Right lobe of liver (tissue), 6 donors: ENCODE measurements at regions not wholly inside any gene's neighbourhood (a gene's known extent, or its start where the extent isn't known, plus 50 kb on each side); places are given as distances from the start of the nearest gene placed in this dataset.
A peak's percentile ranks its signal among the peaks of the same experiment; 100 is the strongest.

ENCODE experiments used
- ATAC-seq, 4 donors: fragments of 200-7000 bp; cut with Tn5 transposase; one replicate each; pipeline ENCODE4 v1.9.1; 2020; ENCODE audit warnings: mild to moderate bottlenecking in 4 of 4, moderate library complexity in 4 of 4
- DNase-seq, 3 donors: peaks; one replicate each; pipeline ENCODE4 v3.0.0-alpha.2; 2020
- H3K27ac ChIP-seq, 3 donors: fragments of 200-600 bp; one replicate each; pipeline ENCODE4 v1.8.0; 2022
- H3K27me3 ChIP-seq, 2 donors: fragments of 200-600 bp; one replicate each; pipeline ENCODE4 v1.8.0; 2022
- H3K36me3 ChIP-seq, 4 donors: fragments of 200-600 bp; sonication (generic) in 1 of 4; one replicate each; pipeline versions ENCODE4 v1.5.1 to v1.8.0; 2017 to 2022; ENCODE audit warnings: control low read depth in 1 of 4
- H3K4me1 ChIP-seq, 4 donors: fragments of 200-600 bp; sonication (generic) in 1 of 4; one replicate each; pipeline versions ENCODE4 v1.5.1 to v1.8.0; 2017 to 2022; ENCODE audit warnings: control low read depth in 1 of 4
- H3K4me3 ChIP-seq, 3 donors: fragments of 200-600 bp; one replicate each; pipeline ENCODE4 v1.8.0; 2022
- H3K9me3 ChIP-seq, 4 donors: fragments of 200-600 bp; sonication (generic) in 1 of 4; one replicate each; pipeline versions ENCODE4 v1.5.1 to v1.8.0; 2017 to 2022; ENCODE audit warnings: control low read depth in 1 of 4
- POLR2A ChIP-seq: fragments of 450-650 bp; IDR thresholded peaks from one replicate; pipeline ENCODE4 v1.6.1; 2017; ENCODE audit warnings: antibody characterized with exemption, mild to moderate bottlenecking
- WGBS: methylation state at CpG from one replicate; pipeline ENCODE4 v1.1.6; 2018; ENCODE audit warnings: low coverage, low lambda C conversion rate; ENCODE audit not compliant: insufficient coverage; ENCODE audit errors: missing lambda C conversion rate; 5-methylcytosine and 5-hydroxymethylcytosine counted together
- intact Hi-C, 2 donors: fragments of 100-400 bp; cut with DNase I; formaldehyde crosslinking; loops; one replicate each; pipeline versions ENCODE4 v1.11.2 to v1.14.1; 2022
- TF ChIP-seq, protein P1 (sequence below), 4 donors: fragments of 200-600 bp in 3 of 4; fragments of 450-650 bp in 1 of 4; IDR thresholded peaks; one replicate each; pipeline versions ENCODE4 v1.5.1 to v1.8.0; 2016 to 2022; ENCODE audit warnings: antibody characterized with exemption in 4 of 4, mild to moderate bottlenecking in 2 of 4
- donor health status: DM: no; HTN: yes; CAD: no.
- donor health status: DM: no; HTN: no; CAD: no.
- donor health status: DM: no; HTN: no; CAD: no.
- donor health status: DM: no; HTN: yes; CAD: no.
- donor health status: DM: no; HTN: yes; CAD: no.

DNA sequence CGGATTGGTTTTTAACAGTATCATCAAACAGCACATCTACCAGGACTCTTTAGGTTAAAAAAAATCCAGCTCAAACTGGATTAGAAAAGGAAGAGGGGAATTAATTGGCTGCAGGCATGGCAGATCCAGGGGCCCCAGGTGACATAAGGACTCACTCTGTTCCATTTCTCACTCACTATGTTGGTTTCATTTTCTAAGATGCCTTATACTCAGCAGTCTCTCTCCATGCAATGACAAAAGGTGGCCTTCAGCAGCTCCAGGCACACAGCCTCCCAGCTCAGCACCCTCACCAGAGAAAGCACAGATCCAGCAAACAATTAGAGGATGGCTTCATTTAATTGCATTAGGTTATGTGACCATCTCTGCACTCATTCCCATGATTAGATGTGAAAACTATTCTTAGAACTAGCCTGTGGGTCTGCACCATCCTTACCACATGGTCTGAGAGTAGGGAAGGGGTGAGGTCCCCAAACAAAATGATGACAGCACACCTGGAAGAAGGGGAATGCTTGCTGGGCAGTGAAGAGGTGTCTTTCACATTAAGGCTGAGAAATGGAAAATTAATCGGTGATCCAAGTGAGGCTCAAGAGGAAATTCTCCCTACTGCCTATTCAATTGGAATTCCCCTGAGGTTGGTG, 243.1 kb downstream of the CDH26 start:
- intact Hi-C loops: no loop called here
- Histone ChIP-seq H3K36me3 (no peaks in the 10 kb centered on the region), H3K27me3 (no peaks in the 10 kb centered on the region), H3K4me3 (no peak overlapping the region), H3K4me1 (no peaks in the 10 kb centered on the region), H3K9me3 (no peaks in the 10 kb centered on the region), H3K27ac (no peak overlapping the region)
- no peak for TF ChIP-seq POLR2A
- TF ChIP-seq, protein P1, sequence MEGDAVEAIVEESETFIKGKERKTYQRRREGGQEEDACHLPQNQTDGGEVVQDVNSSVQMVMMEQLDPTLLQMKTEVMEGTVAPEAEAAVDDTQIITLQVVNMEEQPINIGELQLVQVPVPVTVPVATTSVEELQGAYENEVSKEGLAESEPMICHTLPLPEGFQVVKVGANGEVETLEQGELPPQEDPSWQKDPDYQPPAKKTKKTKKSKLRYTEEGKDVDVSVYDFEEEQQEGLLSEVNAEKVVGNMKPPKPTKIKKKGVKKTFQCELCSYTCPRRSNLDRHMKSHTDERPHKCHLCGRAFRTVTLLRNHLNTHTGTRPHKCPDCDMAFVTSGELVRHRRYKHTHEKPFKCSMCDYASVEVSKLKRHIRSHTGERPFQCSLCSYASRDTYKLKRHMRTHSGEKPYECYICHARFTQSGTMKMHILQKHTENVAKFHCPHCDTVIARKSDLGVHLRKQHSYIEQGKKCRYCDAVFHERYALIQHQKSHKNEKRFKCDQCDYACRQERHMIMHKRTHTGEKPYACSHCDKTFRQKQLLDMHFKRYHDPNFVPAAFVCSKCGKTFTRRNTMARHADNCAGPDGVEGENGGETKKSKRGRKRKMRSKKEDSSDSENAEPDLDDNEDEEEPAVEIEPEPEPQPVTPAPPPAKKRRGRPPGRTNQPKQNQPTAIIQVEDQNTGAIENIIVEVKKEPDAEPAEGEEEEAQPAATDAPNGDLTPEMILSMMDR (IDR thresholded peaks at IDR 0.05): no peak
- DNase-seq (no peak), ATAC-seq (no peak)
- 63% methylated on average over 2 of the region's 2 CpGs for WGBS

DNA sequence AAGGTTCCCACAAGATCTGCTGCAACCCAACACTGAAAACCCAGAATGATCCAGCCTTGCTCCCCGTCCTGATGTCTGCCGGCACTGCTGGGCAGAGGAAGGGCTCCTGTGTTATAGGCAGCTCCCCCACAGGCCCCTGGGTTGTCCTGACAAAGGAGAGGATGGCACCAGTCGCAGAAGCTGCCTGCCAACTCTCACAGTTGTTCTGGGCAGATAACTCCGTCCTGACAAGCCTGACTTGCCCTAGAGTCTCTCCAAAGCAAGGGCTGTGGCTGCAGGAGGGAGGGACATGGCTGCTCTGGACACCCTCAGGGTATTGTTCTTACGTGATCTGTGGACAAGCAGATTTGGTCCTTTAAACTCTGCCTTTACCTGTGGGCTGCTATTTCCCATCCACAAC, 243.8 kb downstream of the CDH26 start:
- no peak for TF ChIP-seq POLR2A
- TF ChIP-seq, protein P1 (IDR thresholded peaks at IDR 0.05): no peak
- Histone ChIP-seq H3K4me3 (no peak overlapping the region), H3K27me3 (no peaks in the 10 kb centered on the region), H3K36me3 (no peaks in the 10 kb centered on the region), H3K9me3 (no peaks in the 10 kb centered on the region), H3K4me1 (no peaks in the 10 kb centered on the region), H3K27ac (no peak overlapping the region)
- no peak for ATAC-seq
- DNase-seq: no peak
- intact Hi-C loops: no loop called here
- 17% methylated on average over 2 of the region's 5 CpGs for WGBS

DNA sequence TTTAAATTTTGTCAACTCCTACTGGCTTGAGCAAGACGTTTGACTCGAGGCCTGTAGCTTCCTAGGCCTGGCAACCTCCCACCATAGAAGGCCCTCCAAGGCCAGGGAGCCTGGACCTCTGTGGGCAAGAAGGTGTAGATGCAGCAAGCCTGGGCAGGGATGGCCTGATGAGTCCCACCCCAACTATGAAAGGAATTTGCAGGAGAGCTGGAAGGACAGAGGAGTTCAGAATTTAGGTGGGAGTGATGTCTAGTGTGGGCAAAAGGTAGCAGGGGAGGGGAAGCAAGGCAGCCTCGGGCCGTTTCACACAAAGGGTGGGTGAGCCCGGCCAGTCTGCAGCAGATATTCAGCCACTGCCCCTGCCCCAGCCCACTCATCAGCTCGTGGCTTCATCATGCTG, 245.2 kb downstream of the CDH26 start:
- intact Hi-C loops: no loop called here
- TF ChIP-seq, protein P1 (IDR thresholded peaks at IDR 0.05): no peak
- no peak for TF ChIP-seq POLR2A
- no peak for ATAC-seq

DNA sequence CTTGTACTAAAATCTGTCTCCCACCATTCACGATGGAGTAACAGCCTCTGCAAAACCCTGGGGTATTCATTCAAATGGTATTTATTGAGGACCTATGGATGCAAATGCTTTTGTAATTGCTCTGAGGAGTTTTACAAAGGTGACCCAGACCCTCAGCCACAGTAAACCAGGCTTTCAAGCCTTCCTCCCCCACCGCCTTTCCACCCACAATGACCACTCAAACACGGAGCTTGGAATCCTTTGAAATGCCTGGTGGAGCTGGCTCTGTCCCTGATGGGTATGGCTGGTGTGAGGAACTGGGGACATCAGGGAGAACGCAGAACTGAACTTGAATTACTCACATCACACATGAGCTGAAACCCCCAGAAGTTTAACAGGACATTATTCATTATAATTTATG, 246.4 kb downstream of the CDH26 start:
- TF ChIP-seq, protein P1 (IDR thresholded peaks at IDR 0.05): no peak
- TF ChIP-seq POLR2A: no peak
- Histone ChIP-seq H3K4me3 (no peak overlapping the region), H3K9me3 (no peaks in the 10 kb centered on the region), H3K27me3 (no peaks in the 10 kb centered on the region), H3K36me3 (no peaks in the 10 kb centered on the region), H3K27ac (no peak overlapping the region), H3K4me1 (no peaks in the 10 kb centered on the region)
- no peak for ATAC-seq
- WGBS: 42% methylated on average over 4 of the region's 4 CpGs
- no peak for DNase-seq
- intact Hi-C loops: no loop called here

More for the DNA sequence above, 245.2 kb downstream of the CDH26 start:
- H3K9me3 ChIP-seq: no peaks in the 10 kb centered on the region
- no peaks in the 10 kb centered on the region for H3K4me1 ChIP-seq
- H3K4me3 ChIP-seq: no peak overlapping the region
- 54% methylated on average over 6 of the region's 6 CpGs for WGBS
- H3K27ac ChIP-seq: no peak overlapping the region
- H3K27me3 ChIP-seq: no peaks in the 10 kb centered on the region
- no peak for DNase-seq
- no peaks in the 10 kb centered on the region for H3K36me3 ChIP-seq

DNA sequence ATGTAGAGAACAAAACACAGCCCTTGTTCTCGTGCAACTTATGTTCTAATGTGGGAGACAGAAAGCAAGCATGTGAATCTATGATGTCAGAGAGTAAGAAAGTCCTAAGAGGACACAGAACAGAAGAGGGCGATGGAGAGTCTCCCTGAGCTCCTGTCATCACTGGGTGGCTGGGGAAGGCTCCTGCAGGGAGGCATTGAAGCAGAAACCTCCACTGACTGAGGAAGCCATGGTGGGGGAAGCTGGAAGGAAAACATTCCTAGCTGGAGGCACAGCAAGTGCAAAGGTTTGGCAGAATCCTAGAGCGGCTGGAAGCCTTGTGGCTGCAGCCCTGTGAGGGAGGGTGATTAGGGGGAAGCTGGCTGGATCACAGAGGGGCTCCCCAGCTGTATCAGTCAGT, 248.0 kb downstream of the CDH26 start:
- Histone ChIP-seq H3K27ac (no peak overlapping the region), H3K4me3 (no peak overlapping the region), H3K9me3 (no peaks in the 10 kb centered on the region), H3K36me3 (no peaks in the 10 kb centered on the region), H3K4me1 (no peaks in the 10 kb centered on the region), H3K27me3 (no peaks in the 10 kb centered on the region)
- 22% methylated on average over 2 of the region's 3 CpGs for whole genome bisulfite sequencing
- no peak for TF ChIP-seq POLR2A
- TF ChIP-seq, protein P1 (IDR thresholded peaks at IDR 0.05): peak in 3 of 4 donors; percentile 15 to 34 (median 23)
- peak in 2 of 4 donors; percentile 43 to 47 for ATAC-seq
- DNase-seq: no peak
- intact Hi-C loops: no loop called here
